ENCODE measurements at regions not wholly inside any gene's neighbourhood (a gene's known extent, or its start where the extent isn't known, plus 50 kb on each side); places are given as distances from the start of the nearest gene placed in this dataset.

DNA sequence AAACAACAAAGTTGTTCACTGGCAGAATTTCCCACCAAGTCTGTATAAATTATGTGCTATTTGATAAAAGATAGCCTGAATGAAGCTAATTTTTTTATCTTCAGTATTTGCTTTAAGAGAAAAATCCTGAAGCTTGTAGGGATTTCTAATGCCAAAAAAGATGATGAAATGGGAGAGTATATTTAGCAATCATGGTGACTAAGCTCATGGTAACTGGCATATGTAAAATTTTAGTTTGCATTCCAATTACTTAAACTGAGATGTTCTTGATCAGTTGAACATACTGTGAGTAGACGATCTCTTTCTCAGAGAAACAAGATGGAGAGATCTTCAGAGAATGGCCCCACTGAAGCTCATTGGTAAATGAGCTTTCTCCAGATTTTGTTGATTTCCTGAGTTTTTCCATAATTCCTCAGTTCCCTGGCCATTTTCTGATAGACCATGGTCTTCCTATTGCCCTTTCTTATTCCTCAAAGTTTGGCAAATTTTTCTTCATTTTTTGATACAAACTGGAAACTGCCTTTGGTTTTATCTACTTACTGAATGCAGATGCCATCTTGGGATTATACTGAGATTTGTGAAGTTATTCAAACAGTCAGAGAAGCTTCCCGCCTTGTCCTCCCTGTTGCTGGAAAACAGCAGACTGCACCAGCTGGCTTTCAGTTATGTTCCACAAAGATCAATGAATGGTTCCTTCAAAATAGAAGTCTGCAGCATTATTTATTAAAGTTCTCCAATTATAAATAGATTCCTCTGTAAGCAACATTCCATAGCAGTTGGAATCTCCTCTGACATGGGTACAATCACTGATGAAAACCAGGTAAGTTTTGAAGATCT is 68.3 kb upstream of the ALOX12 start:
- TF ChIP-seq, protein P1, sequence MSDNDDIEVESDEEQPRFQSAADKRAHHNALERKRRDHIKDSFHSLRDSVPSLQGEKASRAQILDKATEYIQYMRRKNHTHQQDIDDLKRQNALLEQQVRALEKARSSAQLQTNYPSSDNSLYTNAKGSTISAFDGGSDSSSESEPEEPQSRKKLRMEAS (IDR thresholded peaks at IDR 0.05), result no peak
- TF ChIP-seq ZBTB7A (IDR thresholded peaks at IDR 0.05; ENCODE audit: low read depth), result no peak
- peak; percentile 54; the same call in 1 of the 2 replicates for TF ChIP-seq CEBPB (IDR thresholded peaks at IDR 0.05)

DNA sequence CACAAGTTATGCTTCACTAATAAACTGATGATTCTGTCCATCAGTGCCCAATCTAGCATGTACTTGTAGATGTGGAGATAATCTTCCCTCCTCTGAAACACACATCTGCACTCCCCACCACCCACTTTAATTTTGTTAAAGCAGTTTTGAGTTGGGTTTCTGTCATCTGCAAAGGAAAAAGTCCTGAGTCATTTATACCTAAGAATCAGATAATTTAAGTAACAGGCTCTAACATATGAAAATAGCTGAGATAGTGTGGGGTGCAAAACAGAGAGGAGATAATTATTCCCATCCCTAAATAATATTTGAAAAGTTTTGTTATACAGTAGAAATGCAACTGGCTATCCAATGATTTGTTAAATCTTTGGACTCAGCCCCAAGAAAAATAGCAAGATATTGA is 67.7 kb upstream of the ALOX12 start:
- TF ChIP-seq, protein P1 (IDR thresholded peaks at IDR 0.05), result no peak
- TF ChIP-seq, protein P2, sequence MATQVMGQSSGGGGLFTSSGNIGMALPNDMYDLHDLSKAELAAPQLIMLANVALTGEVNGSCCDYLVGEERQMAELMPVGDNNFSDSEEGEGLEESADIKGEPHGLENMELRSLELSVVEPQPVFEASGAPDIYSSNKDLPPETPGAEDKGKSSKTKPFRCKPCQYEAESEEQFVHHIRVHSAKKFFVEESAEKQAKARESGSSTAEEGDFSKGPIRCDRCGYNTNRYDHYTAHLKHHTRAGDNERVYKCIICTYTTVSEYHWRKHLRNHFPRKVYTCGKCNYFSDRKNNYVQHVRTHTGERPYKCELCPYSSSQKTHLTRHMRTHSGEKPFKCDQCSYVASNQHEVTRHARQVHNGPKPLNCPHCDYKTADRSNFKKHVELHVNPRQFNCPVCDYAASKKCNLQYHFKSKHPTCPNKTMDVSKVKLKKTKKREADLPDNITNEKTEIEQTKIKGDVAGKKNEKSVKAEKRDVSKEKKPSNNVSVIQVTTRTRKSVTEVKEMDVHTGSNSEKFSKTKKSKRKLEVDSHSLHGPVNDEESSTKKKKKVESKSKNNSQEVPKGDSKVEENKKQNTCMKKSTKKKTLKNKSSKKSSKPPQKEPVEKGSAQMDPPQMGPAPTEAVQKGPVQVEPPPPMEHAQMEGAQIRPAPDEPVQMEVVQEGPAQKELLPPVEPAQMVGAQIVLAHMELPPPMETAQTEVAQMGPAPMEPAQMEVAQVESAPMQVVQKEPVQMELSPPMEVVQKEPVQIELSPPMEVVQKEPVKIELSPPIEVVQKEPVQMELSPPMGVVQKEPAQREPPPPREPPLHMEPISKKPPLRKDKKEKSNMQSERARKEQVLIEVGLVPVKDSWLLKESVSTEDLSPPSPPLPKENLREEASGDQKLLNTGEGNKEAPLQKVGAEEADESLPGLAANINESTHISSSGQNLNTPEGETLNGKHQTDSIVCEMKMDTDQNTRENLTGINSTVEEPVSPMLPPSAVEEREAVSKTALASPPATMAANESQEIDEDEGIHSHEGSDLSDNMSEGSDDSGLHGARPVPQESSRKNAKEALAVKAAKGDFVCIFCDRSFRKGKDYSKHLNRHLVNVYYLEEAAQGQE (IDR thresholded peaks at IDR 0.05; ENCODE audit: low read depth), result no peak
- TF ChIP-seq FOXM1 (IDR thresholded peaks at IDR 0.05; ENCODE audit: borderline replicate concordance, low read depth) (no peak), NFIC (IDR thresholded peaks at IDR 0.05) (no peak)

DNA sequence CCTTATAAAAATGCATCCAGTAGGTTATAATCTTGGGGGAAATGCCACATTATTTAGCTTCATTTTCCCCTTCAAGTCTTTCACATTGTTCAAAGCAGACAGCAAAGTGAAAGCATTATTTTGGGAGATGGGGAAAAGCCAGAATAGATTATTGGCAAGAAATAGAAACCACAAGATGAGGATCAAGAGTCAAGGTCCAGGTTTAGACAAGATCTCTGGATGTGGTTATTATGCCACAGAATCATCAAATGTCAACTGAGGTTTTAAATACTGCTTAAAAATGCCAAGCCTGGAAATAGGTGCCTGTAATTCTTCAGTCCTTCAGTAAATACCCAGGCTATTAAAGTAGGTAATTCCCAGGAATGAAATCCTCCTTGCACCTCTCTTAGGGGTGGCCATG is 65.1 kb upstream of the ALOX12 start:
- TF ChIP-seq EP300 (IDR thresholded peaks at IDR 0.05; ENCODE audit: borderline replicate concordance) (no peak), CREB1 (IDR thresholded peaks at IDR 0.05; ENCODE audit: low read depth) (no peak), FOXM1 (IDR thresholded peaks at IDR 0.05; ENCODE audit: borderline replicate concordance, low read depth) (no peak), RAD21 (IDR thresholded peaks at IDR 0.05; ENCODE audit: low read depth) (no peak), YY1 (IDR thresholded peaks at IDR 0.05; ENCODE audit: low read depth) (no peak), TCF12 (IDR thresholded peaks at IDR 0.05; ENCODE audit: low read depth) (no peak)
- TF ChIP-seq, protein P1 (IDR thresholded peaks at IDR 0.05), result no peak

DNA sequence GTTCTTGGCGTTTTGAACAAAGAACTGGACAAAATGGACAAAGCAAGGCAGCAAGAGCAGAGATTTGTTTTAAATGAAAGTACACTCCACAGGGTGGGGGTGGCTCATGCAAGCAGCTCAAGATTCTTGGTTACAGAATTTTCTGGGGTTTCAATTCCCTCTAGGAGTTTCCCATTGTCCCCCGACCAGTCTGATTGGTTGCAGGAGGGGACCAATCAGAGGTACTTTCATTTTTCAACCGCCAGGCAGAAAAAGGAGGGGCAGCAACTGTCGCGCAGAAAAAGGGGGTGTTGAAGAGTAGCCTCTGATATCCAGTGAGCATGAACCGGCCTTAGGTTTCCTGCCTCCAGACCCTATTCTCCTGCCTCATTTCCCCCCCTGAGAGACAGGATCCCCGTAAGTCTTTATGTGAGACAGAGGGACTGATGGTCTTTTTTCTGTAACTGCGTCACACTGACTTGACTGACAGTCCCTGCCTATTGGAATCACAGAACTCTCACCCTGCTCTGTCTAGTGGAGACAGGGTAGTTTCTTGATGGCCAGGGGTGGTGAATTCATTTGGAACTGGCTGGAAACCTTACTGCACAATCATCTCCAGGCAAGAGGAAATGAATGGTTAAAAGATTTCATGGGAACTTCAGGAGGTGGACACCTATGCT is 59.4 kb upstream of the ALOX12 start:
- TF ChIP-seq EGR1 (IDR thresholded peaks at IDR 0.05) (no peak), TAF1 (IDR thresholded peaks at IDR 0.05; ENCODE audit: low read depth) (no peak), FOXM1 (IDR thresholded peaks at IDR 0.05; ENCODE audit: borderline replicate concordance, low read depth) (no peak), RAD21 (IDR thresholded peaks at IDR 0.05; ENCODE audit: low read depth) (no peak), CREB1 (IDR thresholded peaks at IDR 0.05; ENCODE audit: low read depth) (no peak)
- TF ChIP-seq, protein P2 (IDR thresholded peaks at IDR 0.05; ENCODE audit: low read depth), result no peak
- TF ChIP-seq, protein P3, sequence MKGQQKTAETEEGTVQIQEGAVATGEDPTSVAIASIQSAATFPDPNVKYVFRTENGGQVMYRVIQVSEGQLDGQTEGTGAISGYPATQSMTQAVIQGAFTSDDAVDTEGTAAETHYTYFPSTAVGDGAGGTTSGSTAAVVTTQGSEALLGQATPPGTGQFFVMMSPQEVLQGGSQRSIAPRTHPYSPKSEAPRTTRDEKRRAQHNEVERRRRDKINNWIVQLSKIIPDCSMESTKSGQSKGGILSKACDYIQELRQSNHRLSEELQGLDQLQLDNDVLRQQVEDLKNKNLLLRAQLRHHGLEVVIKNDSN (IDR thresholded peaks at IDR 0.05), result no peak

DNA sequence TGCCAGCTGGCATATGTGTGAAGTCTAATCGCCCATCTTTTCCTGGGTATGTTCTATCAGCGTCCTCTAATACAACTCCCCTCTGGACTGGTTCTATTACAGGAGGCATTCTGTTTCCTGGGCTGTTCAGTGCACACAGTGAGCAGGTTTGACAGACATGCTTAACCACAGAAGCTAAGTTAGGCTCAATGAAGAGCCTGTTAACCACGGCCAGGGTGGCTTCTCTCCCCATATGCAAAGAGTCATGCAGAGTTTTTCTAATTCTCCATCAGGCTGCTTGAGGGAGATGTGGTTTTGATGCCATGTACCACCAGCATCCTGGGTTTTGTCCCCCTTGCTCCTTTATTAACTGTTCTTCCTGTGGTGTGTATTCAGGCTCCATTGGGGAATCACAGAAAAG is 57.2 kb upstream of the ALOX12 start:
- TF ChIP-seq ZBTB7A (IDR thresholded peaks at IDR 0.05; ENCODE audit: low read depth) (no peak), TAF1 (IDR thresholded peaks at IDR 0.05; ENCODE audit: low read depth) (no peak), NFIC (IDR thresholded peaks at IDR 0.05) (no peak), TCF12 (IDR thresholded peaks at IDR 0.05; ENCODE audit: low read depth) (no peak), EGR1 (IDR thresholded peaks at IDR 0.05) (no peak), CEBPB (IDR thresholded peaks at IDR 0.05) (no peak)
- TF ChIP-seq, protein P1 (IDR thresholded peaks at IDR 0.05), result no peak

DNA sequence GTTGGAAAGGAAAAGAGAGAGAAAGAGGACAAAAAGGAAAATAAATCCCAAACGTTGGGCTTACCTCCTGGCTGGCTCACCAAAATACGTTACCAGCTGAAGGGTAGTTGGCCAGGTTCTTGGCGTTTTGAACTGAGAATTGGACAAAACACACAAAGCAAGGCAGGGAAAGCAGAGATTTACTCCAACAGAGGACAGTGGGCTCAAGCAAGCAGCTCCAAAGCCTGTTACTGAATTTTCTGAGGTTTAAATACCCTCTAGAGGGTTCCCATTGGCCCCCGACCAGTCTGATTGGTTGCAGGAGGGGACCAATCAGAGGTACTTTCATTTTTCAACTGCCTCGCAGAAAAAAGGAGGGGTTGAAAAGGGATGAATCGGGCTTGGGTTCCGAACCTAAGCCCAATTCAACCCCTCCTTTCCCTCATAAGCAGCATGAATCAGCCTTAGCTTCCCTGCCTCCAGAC is 55.6 kb upstream of the ALOX12 start:
- TF ChIP-seq TAF1 (IDR thresholded peaks at IDR 0.05; ENCODE audit: low read depth) (no peak), YY1 (IDR thresholded peaks at IDR 0.05; ENCODE audit: low read depth) (no peak), NFIC (IDR thresholded peaks at IDR 0.05) (no peak), CEBPB (IDR thresholded peaks at IDR 0.05) (no peak), EP300 (IDR thresholded peaks at IDR 0.05; ENCODE audit: borderline replicate concordance) (no peak), RAD21 (IDR thresholded peaks at IDR 0.05; ENCODE audit: low read depth) (no peak), TCF12 (IDR thresholded peaks at IDR 0.05; ENCODE audit: low read depth) (no peak), CREB1 (IDR thresholded peaks at IDR 0.05; ENCODE audit: low read depth) (no peak), ZBTB7A (IDR thresholded peaks at IDR 0.05; ENCODE audit: low read depth) (no peak), EGR1 (IDR thresholded peaks at IDR 0.05) (no peak), TEAD4 (IDR thresholded peaks at IDR 0.05) (no peak), FOXM1 (IDR thresholded peaks at IDR 0.05; ENCODE audit: borderline replicate concordance, low read depth) (no peak)
- TF ChIP-seq, protein P1 (IDR thresholded peaks at IDR 0.05), result no peak
- TF ChIP-seq, protein P2 (IDR thresholded peaks at IDR 0.05; ENCODE audit: low read depth), result no peak
- TF ChIP-seq, protein P3 (IDR thresholded peaks at IDR 0.05), result no peak

Data from Ishikawa (cell line).